ENCODE measurements at regions not wholly inside any gene's neighbourhood (a gene's known extent, or its start where the extent isn't known, plus 50 kb on each side); places are given as distances from the start of the nearest gene placed in this dataset.

- Histone ChIP-seq H3K9me3 (replicated peaks; ENCODE audit: insufficient read depth, low read length) (no peaks in the 10 kb centered on the region), H3K4me2 (ENCODE audit: low read depth, low read length) (no peak overlapping the region), H2AFZ (ENCODE audit: low read length) (no peak overlapping the region), H3K9me2 (replicated peaks; ENCODE audit: insufficient read depth, low read length) (no peaks in the 10 kb centered on the region), H4K20me1 (ENCODE audit: insufficient read depth, low read length) (no peaks in the 10 kb centered on the region), H3K79me2 (ENCODE audit: low read length) (no peaks in the 10 kb centered on the region), H3K9ac (ENCODE audit: low read length) (no peak overlapping the region), H3F3A (ENCODE audit: insufficient read depth, low read length) (peaks cover 16% of the 10 kb centered on the region), H3K36me3 (replicated peaks; ENCODE audit: insufficient read depth, low read length) (no peaks in the 10 kb centered on the region), H3K27me3 (replicated peaks; ENCODE audit: insufficient read depth, low read length) (no peaks in the 10 kb centered on the region), H3K4me1 (ENCODE audit: low read length) (peaks cover 29% of the 10 kb centered on the region), H3K4me3 (ENCODE audit: low read length) (no peak overlapping the region), H3K27ac (ENCODE audit: low read length) (no peak overlapping the region)
- DNase-seq: no peak
- TF ChIP-seq EZH2 (optimal IDR thresholded peaks at IDR 0.05; ENCODE audit: low read depth, low read length) (no peak), EZH2phosphoT487 (IDR thresholded peaks at IDR 0.05; ENCODE audit: low read length) (no peak)
- TF ChIP-seq, protein P1, sequence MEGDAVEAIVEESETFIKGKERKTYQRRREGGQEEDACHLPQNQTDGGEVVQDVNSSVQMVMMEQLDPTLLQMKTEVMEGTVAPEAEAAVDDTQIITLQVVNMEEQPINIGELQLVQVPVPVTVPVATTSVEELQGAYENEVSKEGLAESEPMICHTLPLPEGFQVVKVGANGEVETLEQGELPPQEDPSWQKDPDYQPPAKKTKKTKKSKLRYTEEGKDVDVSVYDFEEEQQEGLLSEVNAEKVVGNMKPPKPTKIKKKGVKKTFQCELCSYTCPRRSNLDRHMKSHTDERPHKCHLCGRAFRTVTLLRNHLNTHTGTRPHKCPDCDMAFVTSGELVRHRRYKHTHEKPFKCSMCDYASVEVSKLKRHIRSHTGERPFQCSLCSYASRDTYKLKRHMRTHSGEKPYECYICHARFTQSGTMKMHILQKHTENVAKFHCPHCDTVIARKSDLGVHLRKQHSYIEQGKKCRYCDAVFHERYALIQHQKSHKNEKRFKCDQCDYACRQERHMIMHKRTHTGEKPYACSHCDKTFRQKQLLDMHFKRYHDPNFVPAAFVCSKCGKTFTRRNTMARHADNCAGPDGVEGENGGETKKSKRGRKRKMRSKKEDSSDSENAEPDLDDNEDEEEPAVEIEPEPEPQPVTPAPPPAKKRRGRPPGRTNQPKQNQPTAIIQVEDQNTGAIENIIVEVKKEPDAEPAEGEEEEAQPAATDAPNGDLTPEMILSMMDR (IDR thresholded peaks at IDR 0.05; ENCODE audit: low read length): no peak
These were observed 74.7 kb upstream of the C15orf39 start for GRCh38 chr15:75126864-75127580.

DNA sequence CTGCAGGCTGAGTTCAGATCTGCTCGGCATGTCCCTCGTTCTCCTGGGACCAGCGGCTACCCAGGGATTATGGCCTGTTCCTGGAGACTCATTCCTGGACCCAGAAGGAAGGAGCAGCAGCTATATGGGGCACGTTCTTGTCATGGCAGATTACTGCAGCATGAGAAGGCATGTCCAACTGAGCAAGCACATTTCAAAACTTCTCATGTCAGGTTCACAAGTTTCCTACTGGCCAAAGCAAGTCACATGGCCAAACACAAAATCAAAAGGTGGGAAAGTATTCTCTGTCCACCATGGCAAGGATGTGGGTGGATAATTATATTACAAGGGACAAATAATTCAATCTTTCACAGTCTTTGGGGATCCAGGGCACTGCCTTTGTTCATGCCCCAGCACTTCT, 71.9 kb upstream of the C15orf39 start:
- H3K27me3 ChIP-seq (replicated peaks; ENCODE audit: insufficient read depth, low read length): no peaks in the 10 kb centered on the region
- no peaks in the 10 kb centered on the region for H3K36me3 ChIP-seq (replicated peaks; ENCODE audit: insufficient read depth, low read length)
- H3F3A ChIP-seq (ENCODE audit: insufficient read depth, low read length): peaks cover 16% of the 10 kb centered on the region
- H3K9ac ChIP-seq (ENCODE audit: low read length): no peak overlapping the region; the same call in 1 of the 2 replicates
- no peak overlapping the region for H2AFZ ChIP-seq (ENCODE audit: low read length)
- H3K4me1 ChIP-seq (ENCODE audit: low read length): peaks cover 16% of the 10 kb centered on the region
- no peak overlapping the region for H3K4me3 ChIP-seq (ENCODE audit: low read length)
- no peak for DNase-seq
- H3K4me2 ChIP-seq (ENCODE audit: low read depth, low read length): peak overlapping the region; percentile 92; the same call in 1 of the 2 replicates
- H4K20me1 ChIP-seq (ENCODE audit: insufficient read depth, low read length): no peaks in the 10 kb centered on the region
- H3K79me2 ChIP-seq (ENCODE audit: low read length): no peaks in the 10 kb centered on the region
- H3K9me3 ChIP-seq (replicated peaks; ENCODE audit: insufficient read depth, low read length): no peaks in the 10 kb centered on the region
- peak overlapping the region; percentile 80; the same call in 1 of the 2 replicates for H3K27ac ChIP-seq (ENCODE audit: low read length)
- H3K9me2 ChIP-seq (replicated peaks; ENCODE audit: insufficient read depth, low read length): no peaks in the 10 kb centered on the region
- TF ChIP-seq, protein P1 (IDR thresholded peaks at IDR 0.05; ENCODE audit: low read length): no peak
- TF ChIP-seq EZH2phosphoT487 (IDR thresholded peaks at IDR 0.05; ENCODE audit: low read length) (no peak), EZH2 (optimal IDR thresholded peaks at IDR 0.05; ENCODE audit: low read depth, low read length) (no peak)

DNA sequence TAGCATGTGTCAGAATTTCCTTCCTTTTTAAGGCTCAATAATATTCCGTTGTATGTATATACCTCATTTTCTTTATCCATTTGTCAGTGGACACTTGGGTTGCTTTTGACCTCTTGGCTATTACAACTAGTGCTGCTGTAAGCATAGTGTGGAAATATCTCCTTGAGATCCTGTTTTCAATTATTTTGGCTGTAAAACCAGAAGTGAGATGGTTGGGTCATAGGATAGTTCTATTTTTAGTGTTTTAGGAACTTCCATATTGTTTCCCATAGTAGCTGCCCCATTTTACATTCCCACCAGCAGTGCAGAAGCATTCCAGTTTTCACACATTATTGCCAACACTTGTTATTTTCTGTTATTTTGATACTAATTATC, 70.4 kb upstream of the C15orf39 start:
- Histone ChIP-seq H3K27me3 (replicated peaks; ENCODE audit: insufficient read depth, low read length) (no peaks in the 10 kb centered on the region), H3K4me3 (ENCODE audit: low read length) (peak overlapping the region; percentile 44), H3K9ac (ENCODE audit: low read length) (peak overlapping the region; percentile 18; the same call in 1 of the 2 replicates), H4K20me1 (ENCODE audit: insufficient read depth, low read length) (no peaks in the 10 kb centered on the region), H3K9me2 (replicated peaks; ENCODE audit: insufficient read depth, low read length) (no peaks in the 10 kb centered on the region), H2AFZ (ENCODE audit: low read length) (no peak overlapping the region), H3K9me3 (replicated peaks; ENCODE audit: insufficient read depth, low read length) (no peaks in the 10 kb centered on the region), H3K36me3 (replicated peaks; ENCODE audit: insufficient read depth, low read length) (no peaks in the 10 kb centered on the region), H3F3A (ENCODE audit: insufficient read depth, low read length) (peaks cover 16% of the 10 kb centered on the region), H3K27ac (ENCODE audit: low read length) (peak overlapping the region; percentile 80), H3K79me2 (ENCODE audit: low read length) (no peaks in the 10 kb centered on the region), H3K4me1 (ENCODE audit: low read length) (peaks cover 16% of the 10 kb centered on the region), H3K4me2 (ENCODE audit: low read depth, low read length) (peak overlapping the region; percentile 92)
- TF ChIP-seq EZH2 (optimal IDR thresholded peaks at IDR 0.05; ENCODE audit: low read depth, low read length) (no peak), EZH2phosphoT487 (IDR thresholded peaks at IDR 0.05; ENCODE audit: low read length) (no peak)
- TF ChIP-seq, protein P1 (IDR thresholded peaks at IDR 0.05; ENCODE audit: low read length): no peak
- DNase-seq: no peak
